PC-3 (cell line): ENCODE measurements at regions not wholly inside any gene's neighbourhood (a gene's known extent, or its start where the extent isn't known, plus 50 kb on each side); places are given as distances from the start of the nearest gene placed in this dataset.

Experiments
- EZH2 ChIP-seq: fragments of 300-600 bp; sonication (generic); IDR thresholded peaks from one replicate; pipeline ENCODE4 v1.6.1; 2017; ENCODE audit warnings: antibody characterized with exemption, mild to moderate bottlenecking, low read length; ENCODE audit not compliant: unreplicated experiment
- EZH2phosphoT487 ChIP-seq: fragments of 300-600 bp; sonication (generic); IDR thresholded peaks from 2 replicates; pipeline ENCODE4 v1.6.1; 2018; ENCODE audit warnings: mild to moderate bottlenecking, antibody characterized with exemption, low read length, borderline replicate concordance
- TF ChIP-seq, protein P1 (sequence below): fragments of 300-600 bp; sonication (generic); conservative IDR thresholded peaks from 2 replicates; pipeline ENCODE4 v1.5.1; 2017; ENCODE audit warnings: antibody characterized with exemption, low read depth, mild to moderate bottlenecking, low read length

DNA sequence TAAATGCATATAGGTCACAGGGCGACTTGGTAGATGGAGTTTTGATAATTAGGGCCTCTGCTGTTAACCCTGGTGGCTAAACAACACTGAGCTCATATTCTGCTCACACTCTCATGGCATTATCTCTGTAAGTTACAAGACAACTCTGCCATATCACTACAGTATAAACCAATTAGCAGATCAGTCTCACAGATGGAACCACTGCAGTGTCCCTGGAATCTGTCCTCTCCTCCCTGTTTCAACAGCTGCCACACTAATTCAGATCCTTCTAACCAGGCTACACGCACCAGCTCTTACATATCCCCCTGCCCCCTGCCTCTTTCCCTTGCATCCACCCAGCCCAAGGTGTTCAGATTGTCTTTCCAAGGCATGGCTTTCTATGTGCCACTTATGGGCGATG is 161.0 kb upstream of the RMST start:
- TF ChIP-seq EZH2 = no peak
- TF ChIP-seq, protein P1, sequence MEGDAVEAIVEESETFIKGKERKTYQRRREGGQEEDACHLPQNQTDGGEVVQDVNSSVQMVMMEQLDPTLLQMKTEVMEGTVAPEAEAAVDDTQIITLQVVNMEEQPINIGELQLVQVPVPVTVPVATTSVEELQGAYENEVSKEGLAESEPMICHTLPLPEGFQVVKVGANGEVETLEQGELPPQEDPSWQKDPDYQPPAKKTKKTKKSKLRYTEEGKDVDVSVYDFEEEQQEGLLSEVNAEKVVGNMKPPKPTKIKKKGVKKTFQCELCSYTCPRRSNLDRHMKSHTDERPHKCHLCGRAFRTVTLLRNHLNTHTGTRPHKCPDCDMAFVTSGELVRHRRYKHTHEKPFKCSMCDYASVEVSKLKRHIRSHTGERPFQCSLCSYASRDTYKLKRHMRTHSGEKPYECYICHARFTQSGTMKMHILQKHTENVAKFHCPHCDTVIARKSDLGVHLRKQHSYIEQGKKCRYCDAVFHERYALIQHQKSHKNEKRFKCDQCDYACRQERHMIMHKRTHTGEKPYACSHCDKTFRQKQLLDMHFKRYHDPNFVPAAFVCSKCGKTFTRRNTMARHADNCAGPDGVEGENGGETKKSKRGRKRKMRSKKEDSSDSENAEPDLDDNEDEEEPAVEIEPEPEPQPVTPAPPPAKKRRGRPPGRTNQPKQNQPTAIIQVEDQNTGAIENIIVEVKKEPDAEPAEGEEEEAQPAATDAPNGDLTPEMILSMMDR = no peak
- no peak for TF ChIP-seq EZH2phosphoT487
